COR-L47 (cell line): ENCODE measurements at regions not wholly inside any gene's neighbourhood (a gene's known extent, or its start where the extent isn't known, plus 50 kb on each side); places are given as distances from the start of the nearest gene placed in this dataset.

Experiments
- DNase-seq: peaks from one replicate; lab custom pipeline; 2025; lab: John Stamatoyannopoulos, UW

- DNase-seq = no peak
These were observed 487.2 kb downstream of the ENC1 start for GRCh38 chr5:74153255-74153790.

- DNase-seq = no peak
These were observed 487.8 kb downstream of the ENC1 start for GRCh38 chr5:74152625-74153254.

GRCh38 chr5:74152136-74152535 is 488.4 kb downstream of the ENC1 start:
- DNase-seq = no peak

GRCh38 chr5:74149395-74149794 is 491.1 kb downstream of the ENC1 start:
- peak; percentile 30 for DNase-seq

- no peak for DNase-seq
These were observed 492.2 kb downstream of the ENC1 start for GRCh38 chr5:74148321-74148720.

- no peak for DNase-seq
These were observed 493.7 kb downstream of the ENC1 start for GRCh38 chr5:74146796-74147195.

- no peak for DNase-seq
These were observed 494.6 kb downstream of the ENC1 start for GRCh38 chr5:74145951-74146350.

GRCh38 chr5:74143721-74144330 is 496.7 kb downstream of the ENC1 start:
- no peak for DNase-seq

- DNase-seq = no peak
These were observed 497.4 kb downstream of the ENC1 start for GRCh38 chr5:74143151-74143550.

- no peak for DNase-seq
These were observed 499.5 kb downstream of the ENC1 start for GRCh38 chr5:74141053-74141452.

- no peak for DNase-seq
These were observed 500.1 kb downstream of the ENC1 start for GRCh38 chr5:74140409-74140808.

- DNase-seq = no peak
These were observed 500.9 kb downstream of the ENC1 start for GRCh38 chr5:74139589-74139988.

GRCh38 chr5:74138721-74139120 is 501.8 kb downstream of the ENC1 start:
- DNase-seq = no peak

GRCh38 chr5:74136276-74136825 is 504.2 kb downstream of the ENC1 start:
- DNase-seq = no peak

- DNase-seq = no peak
These were observed 505.5 kb downstream of the ENC1 start for GRCh38 chr5:74135033-74135432.

GRCh38 chr5:74132485-74132884 is 506.5 kb downstream of the ARHGEF28 start:
- no peak for DNase-seq

- DNase-seq = no peak
These were observed 505.3 kb downstream of the ARHGEF28 start for GRCh38 chr5:74131250-74131649.

GRCh38 chr5:74130155-74130897 is 504.3 kb downstream of the ARHGEF28 start:
- DNase-seq = peak; percentile 100

- DNase-seq = peak; percentile 91
These were observed 501.7 kb downstream of the ARHGEF28 start for GRCh38 chr5:74127381-74128320.

GRCh38 chr5:74126294-74126693 is 500.3 kb downstream of the ARHGEF28 start:
- no peak for DNase-seq

GRCh38 chr5:74124826-74125225 is 498.8 kb downstream of the ARHGEF28 start:
- peak; percentile 45 for DNase-seq

- DNase-seq = peak; percentile 43
These were observed 497.9 kb downstream of the ARHGEF28 start for GRCh38 chr5:74123929-74124328.
